GM10248 (cell line): ENCODE measurements at regions not wholly inside any gene's neighbourhood (a gene's known extent, or its start where the extent isn't known, plus 50 kb on each side); places are given as distances from the start of the nearest gene placed in this dataset.

Source experiments
- CTCF ChIA-PET: fragments of 300-600 bp; sonication (Branson Sonifier 250); formaldehyde crosslinking; extraction: SDS; loops from one replicate; lab custom pipeline; 2021; ENCODE audit warnings: antibody characterized with exemption; lab: Yijun Ruan, JAX
- POLR2A ChIA-PET: fragments of 350-650 bp; sonication (Branson Sonifier 250); formaldehyde crosslinking; extraction: SDS; loops from one replicate; lab custom pipeline; 2020; ENCODE audit warnings: antibody characterized with exemption; lab: Yijun Ruan, JAX
- DNase-seq: peaks from one replicate; pipeline ENCODE4 v3.0.0; 2012; ENCODE audit errors: extremely low spot score
- TF ChIP-seq, protein P1 (sequence below): IDR thresholded peaks from 2 replicates; pipeline ENCODE4 v1.5.1; 2012; ENCODE audit warnings: mild to moderate bottlenecking, low read depth; ENCODE audit errors: extremely low read depth, missing control alignments, control extremely low read depth

DNA sequence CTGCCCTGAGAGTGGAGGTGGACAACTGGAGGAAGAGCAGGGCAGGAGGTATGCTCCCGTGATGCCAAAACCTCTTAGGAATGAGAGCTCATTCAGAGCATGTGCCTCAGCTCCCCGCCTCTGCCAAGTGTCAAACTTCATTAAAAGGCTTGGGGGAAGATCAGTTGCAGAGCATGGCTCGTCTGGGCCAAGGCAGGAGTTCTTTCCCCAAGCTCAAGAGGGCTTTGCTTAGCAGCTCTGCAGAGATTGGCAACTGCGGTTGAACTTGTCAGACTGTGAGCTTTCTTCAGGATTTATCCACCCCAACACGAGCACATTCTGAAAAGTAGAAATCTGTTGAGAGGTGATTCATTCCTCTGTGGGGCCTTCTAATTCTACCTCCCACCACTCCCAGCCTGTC, 248.1 kb downstream of the HS3ST3A1 start:
- CTCF ChIA-PET: no interaction called here
- DNase-seq: no peak
- POLR2A ChIA-PET: no interaction called here
- TF ChIP-seq, protein P1, sequence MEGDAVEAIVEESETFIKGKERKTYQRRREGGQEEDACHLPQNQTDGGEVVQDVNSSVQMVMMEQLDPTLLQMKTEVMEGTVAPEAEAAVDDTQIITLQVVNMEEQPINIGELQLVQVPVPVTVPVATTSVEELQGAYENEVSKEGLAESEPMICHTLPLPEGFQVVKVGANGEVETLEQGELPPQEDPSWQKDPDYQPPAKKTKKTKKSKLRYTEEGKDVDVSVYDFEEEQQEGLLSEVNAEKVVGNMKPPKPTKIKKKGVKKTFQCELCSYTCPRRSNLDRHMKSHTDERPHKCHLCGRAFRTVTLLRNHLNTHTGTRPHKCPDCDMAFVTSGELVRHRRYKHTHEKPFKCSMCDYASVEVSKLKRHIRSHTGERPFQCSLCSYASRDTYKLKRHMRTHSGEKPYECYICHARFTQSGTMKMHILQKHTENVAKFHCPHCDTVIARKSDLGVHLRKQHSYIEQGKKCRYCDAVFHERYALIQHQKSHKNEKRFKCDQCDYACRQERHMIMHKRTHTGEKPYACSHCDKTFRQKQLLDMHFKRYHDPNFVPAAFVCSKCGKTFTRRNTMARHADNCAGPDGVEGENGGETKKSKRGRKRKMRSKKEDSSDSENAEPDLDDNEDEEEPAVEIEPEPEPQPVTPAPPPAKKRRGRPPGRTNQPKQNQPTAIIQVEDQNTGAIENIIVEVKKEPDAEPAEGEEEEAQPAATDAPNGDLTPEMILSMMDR: no peak

DNA sequence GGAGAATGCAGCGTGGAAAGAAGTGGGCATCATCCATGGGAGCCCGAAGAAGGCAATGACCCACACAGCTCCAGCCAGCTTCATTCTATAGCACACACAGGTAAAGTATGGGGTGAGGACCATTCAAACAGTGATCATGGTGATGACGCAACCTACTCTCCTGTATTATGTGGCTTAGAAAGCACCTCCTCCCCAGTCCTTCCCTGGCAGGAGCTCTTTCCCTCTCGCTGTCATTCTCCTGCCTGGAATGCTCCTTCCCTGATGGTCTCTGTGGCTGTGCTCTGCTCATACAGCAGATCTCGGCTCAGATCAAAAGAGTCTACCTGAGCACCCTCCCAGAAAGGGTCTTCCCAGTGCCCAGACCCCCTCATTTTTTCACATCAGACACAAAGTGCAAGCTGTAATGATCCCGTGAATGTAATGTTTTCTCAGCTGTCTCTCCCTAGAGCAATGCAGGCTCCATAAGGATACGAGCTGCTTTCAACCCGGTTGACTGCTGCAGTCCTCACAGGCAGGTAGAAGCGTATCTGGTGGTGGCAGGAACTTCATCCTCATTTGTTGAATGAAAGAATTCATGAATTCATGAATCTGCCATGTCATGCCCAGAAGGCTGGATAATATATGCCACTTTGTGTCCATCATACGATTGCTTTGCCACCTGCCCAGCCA, 248.8 kb downstream of the HS3ST3A1 start:
- no peak for DNase-seq
- POLR2A ChIA-PET: no interaction called here
- TF ChIP-seq, protein P1: no peak
- CTCF ChIA-PET: no interaction called here

GRCh38 chr17:13351046-13351445, 250.7 kb downstream of the HS3ST3A1 start:
- no peak for DNase-seq
- CTCF ChIA-PET: no interaction called here
- TF ChIP-seq, protein P1: no peak
- POLR2A ChIA-PET: no interaction called here

DNA sequence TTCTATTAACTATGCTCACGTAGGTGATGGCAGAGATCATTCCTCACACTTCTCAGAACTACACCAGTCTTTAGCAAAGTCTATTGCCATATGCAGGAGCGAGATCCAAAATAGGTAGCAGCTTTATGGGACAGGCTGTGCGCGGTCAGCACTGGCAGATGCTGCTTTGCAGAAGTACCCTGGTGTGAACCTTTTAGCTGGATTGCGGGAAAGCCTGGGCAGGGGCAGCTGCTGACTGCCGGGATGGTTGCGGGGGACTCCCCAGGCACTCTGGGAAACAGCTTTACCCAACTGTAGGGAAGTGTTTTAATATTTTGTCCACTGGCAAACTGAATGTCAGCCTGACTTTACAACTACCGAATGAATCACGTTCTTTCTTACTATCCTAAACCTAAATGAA, 251.3 kb downstream of the HS3ST3A1 start:
- no peak for DNase-seq
- TF ChIP-seq, protein P1: no peak
- CTCF ChIA-PET: no interaction called here

DNA sequence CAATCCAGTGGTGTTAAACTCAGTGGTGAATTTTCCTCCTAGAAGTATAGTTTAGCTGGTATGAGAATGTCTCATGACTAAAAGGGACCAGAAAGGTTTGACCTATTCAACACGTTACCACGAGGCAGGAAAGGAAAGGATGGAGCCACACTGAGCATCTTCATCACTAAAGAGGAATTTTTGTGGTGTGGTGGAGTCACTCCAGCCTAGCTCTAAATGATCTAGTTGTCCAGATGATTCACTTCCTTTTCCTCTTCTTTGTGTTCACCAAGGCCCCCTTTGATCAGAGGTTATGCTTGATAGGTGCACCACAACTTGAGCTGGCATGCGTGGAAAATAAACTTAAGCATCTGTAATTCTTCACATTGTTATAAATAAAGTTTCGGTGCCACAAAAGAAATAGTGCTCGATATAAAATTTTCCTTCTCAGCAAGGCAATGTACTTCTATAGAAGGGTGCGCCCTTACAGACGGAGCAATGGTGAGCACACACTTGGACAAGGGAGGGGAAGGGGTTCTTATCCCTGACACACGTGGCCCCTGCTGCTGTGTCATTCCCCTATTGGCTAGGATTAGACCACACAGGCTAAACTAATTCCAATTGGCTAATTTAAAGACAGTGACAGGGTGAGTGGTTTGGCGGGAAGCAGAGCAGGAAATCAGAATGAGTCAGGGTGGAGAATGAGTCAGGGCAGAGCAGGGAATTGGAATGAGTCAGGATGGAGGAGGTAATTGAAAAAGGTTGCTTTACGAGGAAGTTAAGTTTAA, 254.6 kb downstream of the HS3ST3A1 start:
- CTCF ChIA-PET: interaction anchor here (1.4 kb wide), 1 partner anchor 9 kb away, joined by 3 read pairs; no protein-coding TSS in a partner anchor

More for the DNA sequence above, 251.3 kb downstream of the HS3ST3A1 start:
- POLR2A ChIA-PET: no interaction called here

GRCh38 chr17:13346592-13346991, 255.1 kb downstream of the HS3ST3A1 start:
- TF ChIP-seq, protein P1: no peak
- POLR2A ChIA-PET: no interaction called here
- CTCF ChIA-PET: no interaction called here
- DNase-seq: no peak

More for the DNA sequence above, 254.6 kb downstream of the HS3ST3A1 start:
- TF ChIP-seq, protein P1: no peak
- POLR2A ChIA-PET: no interaction called here
- DNase-seq: no peak
